ENCODE measurements at regions not wholly inside any gene's neighbourhood (a gene's known extent, or its start where the extent isn't known, plus 50 kb on each side); places are given as distances from the start of the nearest gene placed in this dataset.

DNA sequence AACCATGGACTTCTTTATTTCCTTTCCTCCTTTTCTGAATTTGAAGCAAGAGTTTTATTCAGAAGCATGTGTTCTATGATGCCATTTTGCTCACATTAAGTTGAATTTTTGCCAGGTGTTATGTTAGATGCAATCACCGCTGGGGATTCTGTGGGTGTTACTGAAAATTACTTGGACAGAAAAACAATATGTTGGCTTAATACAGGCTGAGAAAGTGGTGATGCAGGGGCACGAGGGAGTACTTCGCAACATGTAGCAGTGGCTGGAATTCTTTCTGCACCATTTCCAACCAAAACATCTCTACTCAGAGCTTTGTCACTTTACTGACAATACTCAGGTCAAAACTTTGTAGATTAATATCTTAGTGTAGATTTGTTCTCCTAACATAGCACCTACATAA is 109.2 kb upstream of the PCDH18 start:
- TF ChIP-seq, protein P1, sequence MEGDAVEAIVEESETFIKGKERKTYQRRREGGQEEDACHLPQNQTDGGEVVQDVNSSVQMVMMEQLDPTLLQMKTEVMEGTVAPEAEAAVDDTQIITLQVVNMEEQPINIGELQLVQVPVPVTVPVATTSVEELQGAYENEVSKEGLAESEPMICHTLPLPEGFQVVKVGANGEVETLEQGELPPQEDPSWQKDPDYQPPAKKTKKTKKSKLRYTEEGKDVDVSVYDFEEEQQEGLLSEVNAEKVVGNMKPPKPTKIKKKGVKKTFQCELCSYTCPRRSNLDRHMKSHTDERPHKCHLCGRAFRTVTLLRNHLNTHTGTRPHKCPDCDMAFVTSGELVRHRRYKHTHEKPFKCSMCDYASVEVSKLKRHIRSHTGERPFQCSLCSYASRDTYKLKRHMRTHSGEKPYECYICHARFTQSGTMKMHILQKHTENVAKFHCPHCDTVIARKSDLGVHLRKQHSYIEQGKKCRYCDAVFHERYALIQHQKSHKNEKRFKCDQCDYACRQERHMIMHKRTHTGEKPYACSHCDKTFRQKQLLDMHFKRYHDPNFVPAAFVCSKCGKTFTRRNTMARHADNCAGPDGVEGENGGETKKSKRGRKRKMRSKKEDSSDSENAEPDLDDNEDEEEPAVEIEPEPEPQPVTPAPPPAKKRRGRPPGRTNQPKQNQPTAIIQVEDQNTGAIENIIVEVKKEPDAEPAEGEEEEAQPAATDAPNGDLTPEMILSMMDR (conservative IDR thresholded peaks at IDR 0.05) = no peak
- H3K27ac ChIP-seq = no peak overlapping the region

DNA sequence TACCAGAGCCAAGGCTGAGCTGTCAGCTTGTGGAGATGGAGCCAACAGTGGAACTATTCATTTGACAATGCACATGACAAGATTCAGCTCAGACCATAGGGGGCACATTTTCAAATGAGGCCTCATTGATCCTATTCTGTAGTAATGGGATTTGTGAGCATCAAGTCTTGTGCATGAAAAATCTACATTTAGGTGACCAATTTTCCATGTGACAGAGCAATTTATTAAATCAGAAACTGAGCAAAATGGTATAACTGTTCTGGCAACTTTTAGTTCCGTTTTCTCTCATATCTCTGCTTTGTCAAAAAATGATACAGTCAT is 108.5 kb upstream of the PCDH18 start:
- H3K27ac ChIP-seq = no peak overlapping the region
- TF ChIP-seq, protein P1 (conservative IDR thresholded peaks at IDR 0.05) = no peak

DNA sequence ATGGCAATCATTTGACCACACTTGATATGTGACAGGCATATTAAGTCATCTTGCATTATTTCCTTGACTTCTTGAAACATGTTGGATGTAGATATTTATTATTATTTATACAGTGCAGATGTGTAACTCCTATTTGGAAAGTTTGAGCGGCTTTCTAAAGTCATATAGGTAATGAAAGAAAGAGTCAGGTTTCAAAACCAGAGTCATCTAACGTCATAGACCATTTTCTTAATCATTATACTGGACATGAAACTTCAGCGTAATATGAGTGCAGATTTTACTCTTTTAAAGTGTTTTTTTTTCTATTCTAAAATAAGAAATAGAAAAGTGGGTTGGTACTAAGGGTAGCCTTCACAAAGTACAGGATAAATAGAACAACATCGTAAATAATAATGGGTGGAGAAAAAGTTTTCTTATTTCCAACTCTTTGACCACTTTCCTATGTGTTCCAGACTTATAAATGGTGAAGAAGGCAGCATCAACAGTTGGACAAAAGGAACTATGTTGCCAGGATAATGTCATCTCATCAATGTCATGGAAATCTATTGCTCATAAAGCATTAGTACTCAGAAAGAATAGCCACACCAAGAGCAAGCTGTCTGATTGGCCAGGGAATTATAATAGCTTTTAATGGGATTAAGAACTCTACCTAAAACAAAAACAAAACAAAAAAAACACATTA is 108.0 kb upstream of the PCDH18 start:
- no peak overlapping the region for H3K27ac ChIP-seq
- TF ChIP-seq, protein P1 (conservative IDR thresholded peaks at IDR 0.05) = no peak

- TF ChIP-seq, protein P1 (conservative IDR thresholded peaks at IDR 0.05) = no peak
Measured at GRCh38 chr4:137638934-137639333, 106.6 kb upstream of the PCDH18 start.

GRCh38 chr4:137635601-137636000 is 103.3 kb upstream of the PCDH18 start:
- TF ChIP-seq, protein P1 (conservative IDR thresholded peaks at IDR 0.05) = no peak
- no peak overlapping the region for H3K27ac ChIP-seq

More at GRCh38 chr4:137638934-137639333, 106.6 kb upstream of the PCDH18 start:
- no peak overlapping the region for H3K27ac ChIP-seq

GRCh38 chr4:137635108-137635507 is 102.8 kb upstream of the PCDH18 start:
- H3K27ac ChIP-seq = no peak overlapping the region
- TF ChIP-seq, protein P1 (conservative IDR thresholded peaks at IDR 0.05) = no peak

DNA sequence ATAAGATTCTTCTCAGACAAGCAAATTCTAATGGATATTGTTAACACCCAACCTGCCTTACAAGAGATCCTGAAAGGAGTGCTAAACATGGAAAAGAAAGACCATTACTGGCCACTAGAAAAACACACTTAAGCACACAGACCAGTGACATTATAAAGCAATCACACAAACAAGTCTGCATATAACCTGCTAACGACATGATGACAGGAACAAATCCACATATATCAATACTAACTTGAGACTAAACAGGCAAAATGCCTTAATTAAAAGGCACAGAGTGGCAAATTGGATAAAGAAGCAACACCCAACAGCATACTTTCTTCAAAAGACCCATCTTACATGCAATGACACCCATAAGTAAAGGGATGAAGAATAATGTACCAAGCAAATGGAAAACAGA is 100.5 kb upstream of the PCDH18 start:
- TF ChIP-seq, protein P1 (conservative IDR thresholded peaks at IDR 0.05) = no peak

More for the DNA sequence above, 100.5 kb upstream of the PCDH18 start:
- no peak overlapping the region for H3K27ac ChIP-seq
